HFF-Myc (cell line): ENCODE measurements at regions not wholly inside any gene's neighbourhood (a gene's known extent, or its start where the extent isn't known, plus 50 kb on each side); places are given as distances from the start of the nearest gene placed in this dataset.

Experiments
- DNase-seq: peaks from one replicate; pipeline ENCODE4 v3.0.0-alpha.2; 2011; ENCODE audit warnings: low read depth; ENCODE audit errors: extremely low read depth
- H3K4me3 ChIP-seq: replicated peaks from 2 replicates; pipeline ENCODE4 v1.5.1; 2011; ENCODE audit warnings: low read depth, mild to moderate bottlenecking, control low read depth, low read length
- TF ChIP-seq, protein P1 (sequence below): IDR thresholded peaks from 2 replicates; pipeline ENCODE4 v1.5.1; 2012; ENCODE audit warnings: mild to moderate bottlenecking, low read depth, low read length, control low read depth; ENCODE audit errors: missing control alignments

DNA sequence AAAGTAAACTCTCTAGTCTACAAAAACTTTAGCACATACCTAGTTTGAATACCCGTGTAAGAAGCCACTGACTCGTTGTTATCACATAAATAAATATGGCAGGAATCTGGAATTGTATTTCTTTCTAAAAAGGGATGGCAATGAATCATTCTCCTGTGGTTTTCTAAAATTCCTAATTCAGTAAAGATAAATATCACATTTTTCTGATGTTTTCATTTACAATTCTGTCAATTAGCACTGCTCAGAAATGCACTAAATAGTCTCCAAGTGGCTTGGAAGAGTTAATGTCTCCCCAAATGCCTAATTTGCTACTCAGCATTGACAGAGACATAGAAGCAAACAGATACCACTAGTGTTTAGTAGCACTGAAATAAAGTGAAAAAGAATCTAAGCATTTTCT lies 547.7 kb upstream of the SLITRK1 start:
- no peak overlapping the region for H3K4me3 ChIP-seq
- DNase-seq, result no peak
- TF ChIP-seq, protein P1, sequence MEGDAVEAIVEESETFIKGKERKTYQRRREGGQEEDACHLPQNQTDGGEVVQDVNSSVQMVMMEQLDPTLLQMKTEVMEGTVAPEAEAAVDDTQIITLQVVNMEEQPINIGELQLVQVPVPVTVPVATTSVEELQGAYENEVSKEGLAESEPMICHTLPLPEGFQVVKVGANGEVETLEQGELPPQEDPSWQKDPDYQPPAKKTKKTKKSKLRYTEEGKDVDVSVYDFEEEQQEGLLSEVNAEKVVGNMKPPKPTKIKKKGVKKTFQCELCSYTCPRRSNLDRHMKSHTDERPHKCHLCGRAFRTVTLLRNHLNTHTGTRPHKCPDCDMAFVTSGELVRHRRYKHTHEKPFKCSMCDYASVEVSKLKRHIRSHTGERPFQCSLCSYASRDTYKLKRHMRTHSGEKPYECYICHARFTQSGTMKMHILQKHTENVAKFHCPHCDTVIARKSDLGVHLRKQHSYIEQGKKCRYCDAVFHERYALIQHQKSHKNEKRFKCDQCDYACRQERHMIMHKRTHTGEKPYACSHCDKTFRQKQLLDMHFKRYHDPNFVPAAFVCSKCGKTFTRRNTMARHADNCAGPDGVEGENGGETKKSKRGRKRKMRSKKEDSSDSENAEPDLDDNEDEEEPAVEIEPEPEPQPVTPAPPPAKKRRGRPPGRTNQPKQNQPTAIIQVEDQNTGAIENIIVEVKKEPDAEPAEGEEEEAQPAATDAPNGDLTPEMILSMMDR, result no peak

DNA sequence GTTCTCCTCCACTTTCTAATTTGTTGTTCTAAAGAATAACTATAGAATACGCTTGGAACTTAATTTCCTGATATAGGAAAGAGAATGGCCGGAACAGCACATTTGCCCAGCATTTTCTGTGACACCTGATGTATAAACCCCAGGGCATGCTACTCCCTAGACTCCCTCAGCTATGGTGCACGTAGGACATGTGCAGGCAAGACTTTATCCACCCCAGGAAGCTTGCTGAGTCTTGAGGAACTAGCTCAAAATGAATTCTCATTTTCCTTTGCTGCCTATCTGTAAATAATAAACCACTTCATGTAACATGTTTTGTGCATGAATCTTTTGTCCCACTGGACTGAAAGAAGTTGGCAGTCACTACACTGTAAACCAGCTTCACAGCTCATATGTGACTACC lies 535.8 kb upstream of the SLITRK1 start:
- H3K4me3 ChIP-seq, result no peak overlapping the region
- no peak for DNase-seq
- TF ChIP-seq, protein P1, result no peak

- TF ChIP-seq, protein P1, result no peak
- H3K4me3 ChIP-seq, result no peak overlapping the region
Measured at GRCh38 chr13:84417416-84417815, 535.1 kb upstream of the SLITRK1 start.

DNA sequence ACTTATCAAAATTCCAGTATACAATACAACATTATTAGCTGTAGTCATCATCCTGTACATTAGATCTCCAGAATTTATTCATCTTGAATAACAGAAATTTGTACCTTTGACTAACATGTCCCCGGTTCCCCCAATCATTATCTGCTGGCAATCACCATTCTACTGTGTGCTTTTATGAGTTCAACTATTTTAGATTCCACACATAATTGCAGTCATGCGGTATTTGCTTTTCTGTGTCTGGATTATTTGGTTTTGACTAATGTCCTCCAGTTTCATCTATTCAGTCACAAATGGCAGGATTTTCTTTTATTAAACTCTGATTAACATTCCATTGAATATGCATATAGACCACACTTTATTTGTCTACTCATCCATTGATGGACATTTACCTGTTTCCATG lies 530.7 kb upstream of the SLITRK1 start:
- H3K4me3 ChIP-seq, result no peak overlapping the region
- no peak for DNase-seq
- TF ChIP-seq, protein P1, result no peak

More at GRCh38 chr13:84417416-84417815, 535.1 kb upstream of the SLITRK1 start:
- DNase-seq, result no peak

DNA sequence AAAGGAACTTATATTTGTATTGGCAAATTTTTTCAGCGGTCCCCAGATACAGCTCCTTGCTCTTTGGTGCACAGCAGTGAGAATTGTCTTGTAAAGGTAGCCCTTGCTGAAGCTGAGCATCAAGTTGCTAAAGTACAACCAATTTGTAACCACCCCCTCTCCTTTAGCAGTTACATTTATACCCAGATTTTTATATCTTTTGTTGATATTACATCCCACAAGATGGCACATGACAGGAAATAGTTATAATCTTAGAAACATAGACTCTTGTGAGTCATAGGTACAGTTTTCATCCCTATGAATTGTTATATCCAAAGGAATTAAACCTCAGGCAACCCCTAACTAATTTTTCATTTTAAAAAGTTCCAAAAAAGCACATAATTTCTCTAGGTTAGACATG lies 523.0 kb upstream of the SLITRK1 start:
- DNase-seq, result no peak
- no peak overlapping the region for H3K4me3 ChIP-seq
- TF ChIP-seq, protein P1, result no peak

- TF ChIP-seq, protein P1, result no peak
- H3K4me3 ChIP-seq, result no peak overlapping the region
- DNase-seq, result peak; percentile 1
Measured at GRCh38 chr13:84400706-84401105, 518.4 kb upstream of the SLITRK1 start.
